Aorta (tissue), 5 donors: ENCODE measurements at regions not wholly inside any gene's neighbourhood (a gene's known extent, or its start where the extent isn't known, plus 50 kb on each side); places are given as distances from the start of the nearest gene placed in this dataset.
"Not testable (repeated sequence)": the region's sequence is repeated elsewhere in the genome, so short reads cannot be mapped to it uniquely, and the experiment has no call there.

Source experiments
- ATAC-seq: fragments of 200-7000 bp; cut with Tn5 transposase; one replicate; pipeline ENCODE4 v1.9.1; 2022; ENCODE audit warnings: moderate library complexity; ENCODE audit not compliant: low FRiP score
- DNase-seq, 2 donors: peaks; one replicate each; pipeline ENCODE4 v3.0.0-alpha.2; 2020
- H3K27ac ChIP-seq, 2 donors: one replicate each; pipeline ENCODE4 v1.5.1; 2013; ENCODE audit warnings: low read length in 2 of 2, mild to moderate bottlenecking in 2 of 2, moderate library complexity in 2 of 2, control low read depth in 1 of 2, inconsistent platforms in 1 of 2, low read depth in 1 of 2
- H3K27me3 ChIP-seq, 2 donors: one replicate each; pipeline ENCODE4 v1.6.1; 2013; ENCODE audit warnings: control low read depth in 1 of 2, low read length in 1 of 2, mild to moderate bottlenecking in 1 of 2, moderate library complexity in 1 of 2; ENCODE audit not compliant: insufficient read depth in 2 of 2, control insufficient read depth in 1 of 2
- H3K36me3 ChIP-seq, 2 donors: one replicate each; pipeline ENCODE4 v1.6.1; 2013; ENCODE audit warnings: control low read depth in 1 of 2, low read length in 1 of 2, mild to moderate bottlenecking in 1 of 2; ENCODE audit not compliant: insufficient read depth in 2 of 2, control insufficient read depth in 1 of 2
- H3K4me1 ChIP-seq, 2 donors: one replicate each; pipeline ENCODE4 v1.6.1; 2013; ENCODE audit warnings: low read length in 2 of 2, control low read depth in 1 of 2, mild to moderate bottlenecking in 1 of 2, moderate library complexity in 1 of 2; ENCODE audit not compliant: insufficient read depth in 2 of 2, control insufficient read depth in 1 of 2
- H3K4me3 ChIP-seq, 2 donors: one replicate each; pipeline ENCODE4 v1.5.1; 2013; ENCODE audit warnings: low read length in 2 of 2, control low read depth in 1 of 2, mild to moderate bottlenecking in 1 of 2
- H3K9me3 ChIP-seq: one replicate; pipeline ENCODE4 v1.6.1; 2013; ENCODE audit warnings: mild to moderate bottlenecking, low read length; ENCODE audit not compliant: control insufficient read depth
- WGBS, 2 donors: extraction: QIAGEN DNeasy Blood & Tissue Kit; methylation state at CpG; one replicate each; pipeline ENCODE4 v1.1.7; 2013; 5-methylcytosine and 5-hydroxymethylcytosine counted together
- intact Hi-C, 2 donors: fragments of 100-400 bp; cut with DNase I; formaldehyde crosslinking; loops; one replicate each; pipeline versions ENCODE4 v1.14.2 to v1.15.0; 2022
- donor health status: healthy with polysubstance abuse.
- donor health status: Bipolar disorder and iron deficiency.
- donor health status: DM: no; HTN: no; CAD: no.
- donor health status: DM: no; HTN: no; CAD: no.
- donor health status: DM: yes; HTN: yes; CAD: no.

DNA sequence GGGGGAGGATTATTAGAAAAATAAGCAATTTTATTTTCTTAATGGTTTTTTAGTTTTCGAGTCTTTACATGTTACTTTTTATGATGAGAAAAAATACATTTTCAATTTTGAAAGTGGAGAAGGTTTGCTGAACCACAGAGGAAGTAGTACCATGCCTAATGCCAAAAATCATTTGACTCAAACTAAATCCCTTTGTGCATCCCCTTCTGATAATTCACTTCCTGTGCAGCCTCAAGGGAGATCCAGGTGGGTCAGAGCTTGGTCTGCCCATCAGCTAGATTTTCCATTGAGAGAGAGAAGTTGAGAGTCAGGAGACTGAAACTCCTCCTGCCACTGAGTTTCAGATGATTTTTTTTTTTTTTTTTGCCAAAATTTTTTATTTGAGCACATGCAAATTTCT, 571.7 kb downstream of the LIG4 start:
- no peaks in the 10 kb centered on the region for H3K4me1 ChIP-seq
- H3K4me3 ChIP-seq, result no peak overlapping the region
- intact Hi-C loops, result no loop called here
- no peak for ATAC-seq
- H3K27ac ChIP-seq, result no peak overlapping the region
- WGBS, 2 donors, result 78 to 88% methylated on average over 1 of the region's 1 CpG
- DNase-seq, result no peak
- H3K36me3 ChIP-seq, result no peaks in the 10 kb centered on the region
- H3K27me3 ChIP-seq, result no peaks in the 10 kb centered on the region
- H3K9me3 ChIP-seq, result no peaks in the 10 kb centered on the region

DNA sequence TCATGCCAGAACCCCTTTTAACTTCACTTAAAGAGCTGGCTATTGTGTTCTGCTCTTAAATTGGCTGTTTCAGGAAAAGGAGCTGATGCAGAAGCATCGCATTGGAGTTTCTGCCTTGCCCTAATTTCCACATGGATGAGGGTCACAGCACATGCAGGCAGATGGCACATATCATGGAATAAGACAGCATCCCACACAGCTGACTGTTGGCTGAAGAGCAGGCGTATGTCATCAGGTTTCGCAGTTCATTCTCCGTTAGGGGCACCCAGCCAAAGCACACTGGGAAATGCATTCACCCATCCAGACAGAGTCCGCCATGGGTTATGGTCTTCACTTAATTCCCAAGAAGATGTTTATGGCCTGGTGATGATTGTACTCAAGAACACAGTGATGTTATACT, 572.5 kb downstream of the LIG4 start:
- Histone ChIP-seq H3K9me3 (no peaks in the 10 kb centered on the region), H3K4me3 (no peak overlapping the region), H3K4me1 (no peaks in the 10 kb centered on the region), H3K27ac (no peak overlapping the region), H3K36me3 (no peaks in the 10 kb centered on the region), H3K27me3 (no peaks in the 10 kb centered on the region)
- ATAC-seq (no peak), DNase-seq (no peak)
- intact Hi-C loops, result no loop called here
- 75 to 80% methylated on average over 5 of the region's 5 CpGs for WGBS, 2 donors

DNA sequence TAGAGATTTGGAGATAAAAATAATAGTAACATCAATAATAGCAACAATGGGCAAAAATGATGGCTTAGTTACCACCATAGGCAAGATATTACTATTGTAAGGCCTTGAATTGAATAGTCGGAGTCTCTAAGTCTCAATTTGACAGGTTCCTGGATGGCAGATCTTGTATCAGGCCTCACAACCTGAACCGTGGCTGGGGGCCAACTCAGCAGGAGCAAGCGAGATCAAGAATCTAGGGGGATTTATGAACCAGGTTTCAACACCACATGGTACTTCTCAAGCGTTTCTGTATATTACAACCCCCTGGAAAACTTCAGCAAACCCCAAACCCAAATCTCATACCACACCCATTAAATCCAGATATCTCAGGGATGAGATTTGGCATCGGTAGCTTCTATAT, 573.8 kb downstream of the LIG4 start:
- no peak for ATAC-seq
- intact Hi-C loops, result no loop called here
- no peak for DNase-seq
- Histone ChIP-seq H3K4me1 (no peaks in the 10 kb centered on the region), H3K4me3 (no peak overlapping the region), H3K9me3 (no peaks in the 10 kb centered on the region), H3K27me3 (no peaks in the 10 kb centered on the region), H3K27ac (no peak overlapping the region), H3K36me3 (no peaks in the 10 kb centered on the region)
- WGBS, 2 donors, result 82 to 88% methylated on average over 5 of the region's 5 CpGs

DNA sequence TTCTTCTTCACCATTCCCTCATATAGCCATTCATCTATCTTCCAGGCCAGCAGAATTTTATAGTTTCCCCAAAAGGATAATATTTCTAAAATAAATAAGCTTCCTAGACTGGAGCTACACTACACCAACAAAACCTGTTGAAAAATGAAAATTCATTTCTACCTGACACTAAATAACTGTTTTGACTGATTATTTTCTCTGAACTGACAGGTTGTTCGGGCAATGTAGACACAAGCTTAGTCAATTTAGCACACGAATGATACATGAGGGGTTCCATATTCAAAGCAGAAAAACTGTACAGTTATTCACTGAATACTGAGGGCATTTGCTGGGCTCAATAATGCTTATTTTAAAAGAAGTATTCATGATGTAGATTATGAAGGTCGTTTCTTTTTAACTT, 589.7 kb downstream of the LIG4 start:
- Histone ChIP-seq H3K27me3 (no peaks in the 10 kb centered on the region), H3K4me1 (no peaks in the 10 kb centered on the region), H3K36me3 (no peaks in the 10 kb centered on the region), H3K27ac (no peak overlapping the region), H3K9me3 (no peaks in the 10 kb centered on the region), H3K4me3 (no peak overlapping the region)
- intact Hi-C loops, result no loop called here
- DNase-seq (no peak), ATAC-seq (no peak)
- WGBS, 2 donors, result 41 to 62% methylated on average over 3 of the region's 3 CpGs

DNA sequence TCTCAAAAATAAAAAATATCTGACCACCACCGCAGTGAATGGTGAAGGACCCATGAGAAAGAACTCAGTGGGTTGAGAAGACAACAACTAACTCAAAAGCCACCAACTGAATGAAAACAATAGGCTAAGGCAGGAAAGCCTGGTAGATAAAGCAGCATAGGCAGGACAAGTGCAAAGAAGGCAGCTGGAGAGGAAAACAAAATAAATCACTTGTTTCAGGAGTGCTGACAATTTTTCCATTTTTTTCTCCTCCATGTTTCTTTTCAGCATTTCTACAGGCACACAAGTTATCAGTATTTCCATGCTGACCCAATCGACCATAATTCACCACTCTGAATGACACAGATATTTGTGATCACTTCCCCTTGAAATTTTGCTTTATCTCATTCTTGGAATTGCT, 597.8 kb downstream of the LIG4 start:
- ATAC-seq, result no peak
- Histone ChIP-seq H3K36me3 (no peaks in the 10 kb centered on the region), H3K9me3 (no peaks in the 10 kb centered on the region), H3K4me1 (no peaks in the 10 kb centered on the region), H3K4me3 (no peak overlapping the region), H3K27ac (no peak overlapping the region), H3K27me3 (no peaks in the 10 kb centered on the region)
- 53 to 58% methylated on average over 2 of the region's 2 CpGs for WGBS, 2 donors
- no peak for DNase-seq
- intact Hi-C loops, result no loop called here

DNA sequence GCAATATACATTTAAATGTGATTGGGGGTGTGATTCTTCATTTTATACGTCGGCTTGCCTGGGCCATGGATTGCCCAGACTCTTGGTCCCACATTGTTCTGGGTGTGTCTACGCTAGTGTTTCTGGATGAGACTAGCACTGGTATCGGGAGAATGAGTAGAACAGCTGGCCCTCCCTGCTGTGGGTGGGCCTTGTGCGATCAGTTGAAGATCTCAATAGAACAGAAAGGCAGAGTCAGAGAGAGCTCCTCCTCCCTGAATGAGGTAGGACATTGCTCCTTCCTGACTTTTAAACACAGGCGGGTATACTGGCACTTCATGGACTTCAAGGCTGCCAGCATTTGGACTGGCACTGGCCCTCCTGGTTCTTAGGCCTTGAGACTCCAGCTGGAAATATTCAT, 603.0 kb downstream of the LIG4 start:
- Histone ChIP-seq H3K4me3 (no peak overlapping the region), H3K9me3 (no peaks in the 10 kb centered on the region), H3K27me3 (no peaks in the 10 kb centered on the region), H3K4me1 (no peaks in the 10 kb centered on the region), H3K27ac (no peak overlapping the region), H3K36me3 (no peaks in the 10 kb centered on the region)
- ATAC-seq, result no peak
- intact Hi-C loops, result no loop called here
- WGBS, 2 donors, result 89 to 92% methylated on average over 6 of the region's 6 CpGs
- DNase-seq, result no peak

DNA sequence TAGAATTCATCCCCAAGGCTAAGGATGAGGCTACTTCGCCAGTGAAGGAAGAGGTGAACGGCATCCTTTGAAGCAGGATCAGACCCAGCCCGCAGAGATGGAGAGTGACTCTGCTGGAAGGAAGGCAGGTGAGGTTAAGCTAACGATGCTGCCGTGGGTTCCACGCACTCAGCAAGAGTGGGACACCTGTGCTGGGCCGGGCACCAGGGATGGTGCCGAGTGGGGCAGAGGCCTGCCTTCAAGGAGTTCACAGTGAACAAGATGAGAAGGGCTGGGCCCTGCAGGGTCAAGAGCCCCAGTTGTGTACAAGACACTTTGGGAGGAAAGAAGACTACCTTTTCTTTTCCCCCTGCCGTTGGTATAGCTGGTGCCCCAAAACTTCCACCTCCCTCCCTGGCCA, 606.6 kb downstream of the LIG4 start:
- Histone ChIP-seq H3K27me3 (no peaks in the 10 kb centered on the region), H3K36me3 (no peaks in the 10 kb centered on the region), H3K4me1 (no peaks in the 10 kb centered on the region), H3K9me3 (no peaks in the 10 kb centered on the region), H3K4me3 (no peak overlapping the region), H3K27ac (no peak overlapping the region)
- DNase-seq (no peak), ATAC-seq (peak; percentile 26)
- WGBS, 2 donors, result 93 to 94% methylated on average over 9 of the region's 9 CpGs
- intact Hi-C loops, result no loop called here

DNA sequence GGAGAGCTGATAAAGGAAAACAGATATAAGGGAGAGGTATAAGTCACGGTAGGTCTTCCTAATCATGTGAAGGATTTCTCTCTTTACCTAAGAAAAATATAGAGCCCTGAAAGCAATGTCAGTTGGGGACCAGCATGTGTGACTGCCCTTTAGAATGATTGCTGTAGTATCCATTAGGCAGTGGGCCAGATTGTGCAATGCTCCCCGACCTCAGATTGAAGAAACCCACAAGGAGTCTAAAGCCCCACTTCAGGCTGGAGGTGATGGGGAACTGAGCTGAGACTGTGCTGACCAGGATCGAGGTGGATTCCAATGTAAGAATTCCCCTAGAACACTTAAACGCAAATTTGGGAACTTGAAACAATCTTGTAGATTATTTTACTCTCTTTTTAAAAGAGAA, 614.4 kb downstream of the LIG4 start:
- H3K36me3 ChIP-seq, result no peaks in the 10 kb centered on the region
- WGBS, 2 donors, result 73 to 77% methylated on average over 4 of the region's 4 CpGs
- H3K9me3 ChIP-seq, result no peaks in the 10 kb centered on the region
- no peak overlapping the region for H3K27ac ChIP-seq
- no peak for ATAC-seq
- no peaks in the 10 kb centered on the region for H3K27me3 ChIP-seq
- H3K4me3 ChIP-seq, result no peak overlapping the region
- intact Hi-C loops, result no loop called here
- no peak for DNase-seq
- H3K4me1 ChIP-seq, result no peaks in the 10 kb centered on the region

DNA sequence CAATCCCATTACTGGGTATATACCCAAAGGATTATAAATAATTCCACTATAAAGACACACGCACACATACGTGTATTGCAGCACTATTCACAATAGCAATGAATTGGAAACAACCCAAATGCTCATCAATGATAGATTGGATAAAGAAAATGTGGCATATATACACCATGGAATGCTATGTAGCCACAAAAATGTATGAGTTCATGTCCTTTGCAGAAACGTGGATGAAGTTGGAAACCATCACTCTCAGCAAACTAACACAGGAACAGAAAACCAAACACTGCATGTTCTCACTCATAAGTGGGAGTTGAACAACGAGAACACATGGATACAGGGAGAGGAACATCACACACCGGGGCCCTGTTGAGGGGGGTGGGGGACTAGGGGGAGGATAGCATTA, 619.0 kb downstream of the LIG4 start:
- H3K27ac ChIP-seq, intact Hi-C loops, H3K27me3 ChIP-seq, H3K4me1 ChIP-seq, ATAC-seq, H3K36me3 ChIP-seq, DNase-seq, H3K4me3 ChIP-seq, H3K9me3 ChIP-seq: not testable (repeated sequence)
- 36 to 50% methylated on average over 5 of the region's 5 CpGs for WGBS, 2 donors
